A549 (cell line): ENCODE measurements at regions not wholly inside any gene's neighbourhood (a gene's known extent, or its start where the extent isn't known, plus 50 kb on each side); places are given as distances from the start of the nearest gene placed in this dataset.

Experiments used
- CEBPB ChIP-seq, 2 experiments: fragments of >200 bp in 1 of 2; sonication (Bioruptor Twin) in 1 of 2; formaldehyde crosslinking in 1 of 2; IDR thresholded peaks; 2 replicates each; pipeline ENCODE4 v1.6.1; 2012 to 2016
- CHD2 ChIP-seq: fragments of 150-350 bp; IDR thresholded peaks from 2 replicates; pipeline ENCODE4 v1.6.1; 2014; ENCODE audit warnings: low read length; ENCODE audit not compliant: partially characterized antibody
- CTCF ChIP-seq: fragments of >200 bp; sonication (Bioruptor Twin); formaldehyde crosslinking; IDR thresholded peaks from 3 replicates; pipeline ENCODE4 v1.5.1; 2016
- EP300 ChIP-seq, 2 experiments: fragments of >200 bp; sonication (Bioruptor Twin); formaldehyde crosslinking; IDR thresholded peaks; 2 replicates in 1 of 2; 3 replicates in 1 of 2; pipeline ENCODE4 v1.6.1; 2016 to 2017
- MAFK ChIP-seq: fragments of 450-650 bp; IDR thresholded peaks from 2 replicates; pipeline ENCODE4 v1.6.1; 2014; ENCODE audit not compliant: partially characterized antibody
- PBX3 ChIP-seq: IDR thresholded peaks from 2 replicates; pipeline ENCODE4 v1.6.1; 2012
- RFX5 ChIP-seq: fragments of 450-650 bp; IDR thresholded peaks from 2 replicates; pipeline ENCODE4 v1.7.1; 2014; ENCODE audit warnings: antibody characterized with exemption, mild to moderate bottlenecking, moderate library complexity

- TF ChIP-seq CTCF, result 0 out of 3 replicates have a peak, but pooled peaks have one; percentile 16
- TF ChIP-seq EP300 (IDR thresholded peaks at IDR 0.05), result peak in 1 of 2 experiments; percentile 32; a peak in 1 of 5 replicates
- no peak for TF ChIP-seq CHD2
- TF ChIP-seq RFX5, result no peak
- TF ChIP-seq MAFK, result peak; percentile 56
- no peak for TF ChIP-seq PBX3
- peak; percentile 63 to 79 for TF ChIP-seq CEBPB (IDR thresholded peaks at IDR 0.05)
These were observed 413.9 kb upstream of the MAF start for GRCh38 chr16:80014241-80014939.
